ENCODE measurements at regions not wholly inside any gene's neighbourhood (a gene's known extent, or its start where the extent isn't known, plus 50 kb on each side); places are given as distances from the start of the nearest gene placed in this dataset.
"Not testable (repeated sequence)": the region's sequence is repeated elsewhere in the genome, so short reads cannot be mapped to it uniquely, and the experiment has no call there.

- no peak for DNase-seq
Observed at GRCh38 chr3:20450611-20451010, 264.6 kb upstream of the SGO1 start.

- DNase-seq: no peak
Observed at GRCh38 chr3:20442846-20443245, 256.8 kb upstream of the SGO1 start.

GRCh38 chr3:20427268-20427667 is 241.3 kb upstream of the SGO1 start:
- DNase-seq: not testable (repeated sequence)

GRCh38 chr3:20425138-20425537 is 239.1 kb upstream of the SGO1 start:
- DNase-seq: no peak

- no peak for DNase-seq
Observed at GRCh38 chr3:20424086-20424485, 238.1 kb upstream of the SGO1 start.

- DNase-seq: no peak
Observed at GRCh38 chr3:20422391-20422790, 236.4 kb upstream of the SGO1 start.

GRCh38 chr3:20417388-20418108 is 231.5 kb upstream of the SGO1 start:
- DNase-seq: no peak

- DNase-seq: no peak
Observed at GRCh38 chr3:20406611-20407011, 220.6 kb upstream of the SGO1 start.

GRCh38 chr3:20405744-20406143 is 219.7 kb upstream of the SGO1 start:
- no peak for DNase-seq

- no peak for DNase-seq
Observed at GRCh38 chr3:20405231-20405630, 219.2 kb upstream of the SGO1 start.

- no peak for DNase-seq
Observed at GRCh38 chr3:20404741-20405100, 218.7 kb upstream of the SGO1 start.

GRCh38 chr3:20403986-20404740 is 218.2 kb upstream of the SGO1 start:
- no peak for DNase-seq

GRCh38 chr3:20401253-20401652 is 215.2 kb upstream of the SGO1 start:
- DNase-seq: no peak

- DNase-seq: no peak
Observed at GRCh38 chr3:20400686-20401085, 214.7 kb upstream of the SGO1 start.

- no peak for DNase-seq
Observed at GRCh38 chr3:20400281-20400680, 214.3 kb upstream of the SGO1 start.

GRCh38 chr3:20396335-20396734 is 210.3 kb upstream of the SGO1 start:
- no peak for DNase-seq

GRCh38 chr3:20395692-20396091 is 209.7 kb upstream of the SGO1 start:
- no peak for DNase-seq

- no peak for DNase-seq
Observed at GRCh38 chr3:20394243-20394642, 208.2 kb upstream of the SGO1 start.

GRCh38 chr3:20391644-20392043 is 205.6 kb upstream of the SGO1 start:
- no peak for DNase-seq

GRCh38 chr3:20388971-20389370 is 203.0 kb upstream of the SGO1 start:
- DNase-seq: no peak

GRCh38 chr3:20380295-20380694 is 194.3 kb upstream of the SGO1 start:
- no peak for DNase-seq

GRCh38 chr3:20378315-20378714 is 192.3 kb upstream of the SGO1 start:
- no peak for DNase-seq

- no peak for DNase-seq
Observed at GRCh38 chr3:20376665-20377217, 190.7 kb upstream of the SGO1 start.

GRCh38 chr3:20375302-20375701 is 189.3 kb upstream of the SGO1 start:
- DNase-seq: no peak
